ENCODE measurements at regions not wholly inside any gene's neighbourhood (a gene's known extent, or its start where the extent isn't known, plus 50 kb on each side); places are given as distances from the start of the nearest gene placed in this dataset.

GRCh38 chr6:148289153-148289552, 53.5 kb upstream of the SASH1 start:
- Histone ChIP-seq H3K4me2 (ENCODE audit: low read length) (no peak overlapping the region), H3K27ac (ENCODE audit: low read depth, low read length) (no peak overlapping the region), H2AFZ (ENCODE audit: low read depth, low read length) (no peak overlapping the region), H3K4me1 (ENCODE audit: insufficient read depth, low read length) (peaks cover 6% of the 10 kb centered on the region), H3K79me2 (ENCODE audit: insufficient read depth, low read length) (peaks cover 2% of the 10 kb centered on the region), H3K27me3 (ENCODE audit: insufficient read depth, low read length) (no peaks in the 10 kb centered on the region), H4K20me1 (ENCODE audit: insufficient read depth, low read length) (no peaks in the 10 kb centered on the region), H3K9me3 (ENCODE audit: insufficient read depth, low read depth, low read length) (no peaks in the 10 kb centered on the region), H3K9ac (ENCODE audit: low read length) (no peak overlapping the region), H3K4me3 (ENCODE audit: insufficient read depth, low read depth, low read length) (no peak overlapping the region), H3K36me3 (ENCODE audit: insufficient read depth, low read length) (no peaks in the 10 kb centered on the region)
- Mint-ChIP-seq H3K4me1 (ENCODE audit: low read depth, unreplicated experiment) (no peaks in the 10 kb centered on the region), H3K9me3 (ENCODE audit: unreplicated experiment) (no peaks in the 10 kb centered on the region), H3K36me3 (ENCODE audit: low read depth, unreplicated experiment) (no peaks in the 10 kb centered on the region), H3K4me3 (ENCODE audit: unreplicated experiment) (no peak overlapping the region), H3K27ac (ENCODE audit: unreplicated experiment) (no peak overlapping the region), H3K27me3 (ENCODE audit: low read depth, unreplicated experiment) (peaks cover 3% of the 10 kb centered on the region)
- FAIRE-seq (no peak), DNase-seq (ENCODE audit: low read depth) (no peak)
- TF ChIP-seq EZH2 (IDR thresholded peaks at IDR 0.05; ENCODE audit: insufficient read depth, low read length) = no peak
- TF ChIP-seq, protein P1, sequence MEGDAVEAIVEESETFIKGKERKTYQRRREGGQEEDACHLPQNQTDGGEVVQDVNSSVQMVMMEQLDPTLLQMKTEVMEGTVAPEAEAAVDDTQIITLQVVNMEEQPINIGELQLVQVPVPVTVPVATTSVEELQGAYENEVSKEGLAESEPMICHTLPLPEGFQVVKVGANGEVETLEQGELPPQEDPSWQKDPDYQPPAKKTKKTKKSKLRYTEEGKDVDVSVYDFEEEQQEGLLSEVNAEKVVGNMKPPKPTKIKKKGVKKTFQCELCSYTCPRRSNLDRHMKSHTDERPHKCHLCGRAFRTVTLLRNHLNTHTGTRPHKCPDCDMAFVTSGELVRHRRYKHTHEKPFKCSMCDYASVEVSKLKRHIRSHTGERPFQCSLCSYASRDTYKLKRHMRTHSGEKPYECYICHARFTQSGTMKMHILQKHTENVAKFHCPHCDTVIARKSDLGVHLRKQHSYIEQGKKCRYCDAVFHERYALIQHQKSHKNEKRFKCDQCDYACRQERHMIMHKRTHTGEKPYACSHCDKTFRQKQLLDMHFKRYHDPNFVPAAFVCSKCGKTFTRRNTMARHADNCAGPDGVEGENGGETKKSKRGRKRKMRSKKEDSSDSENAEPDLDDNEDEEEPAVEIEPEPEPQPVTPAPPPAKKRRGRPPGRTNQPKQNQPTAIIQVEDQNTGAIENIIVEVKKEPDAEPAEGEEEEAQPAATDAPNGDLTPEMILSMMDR (IDR thresholded peaks at IDR 0.05; ENCODE audit: insufficient read depth, low read depth, low read length) = no peak

- Mint-ChIP-seq H3K27me3 (ENCODE audit: low read depth, unreplicated experiment) (peaks cover 4% of the 10 kb centered on the region), H3K9me3 (ENCODE audit: unreplicated experiment) (no peaks in the 10 kb centered on the region), H3K36me3 (ENCODE audit: low read depth, unreplicated experiment) (no peaks in the 10 kb centered on the region), H3K4me1 (ENCODE audit: low read depth, unreplicated experiment) (no peaks in the 10 kb centered on the region), H3K27ac (ENCODE audit: unreplicated experiment) (no peak overlapping the region), H3K4me3 (ENCODE audit: unreplicated experiment) (no peak overlapping the region)
- H3K4me3 ChIP-seq (ENCODE audit: insufficient read depth, low read depth, low read length) = no peak overlapping the region
- H3K27ac ChIP-seq (ENCODE audit: low read depth, low read length) = no peak overlapping the region
- H4K20me1 ChIP-seq (ENCODE audit: insufficient read depth, low read length) = no peaks in the 10 kb centered on the region
- H3K4me2 ChIP-seq (ENCODE audit: low read length) = no peak overlapping the region
- no peaks in the 10 kb centered on the region for H3K9me3 ChIP-seq (ENCODE audit: insufficient read depth, low read depth, low read length)
- H3K27me3 ChIP-seq (ENCODE audit: insufficient read depth, low read length) = no peaks in the 10 kb centered on the region
- no peak overlapping the region for H2AFZ ChIP-seq (ENCODE audit: low read depth, low read length)
- no peak overlapping the region for H3K9ac ChIP-seq (ENCODE audit: low read length)
- DNase-seq (ENCODE audit: low read depth) (peak; percentile 38), FAIRE-seq (peak; percentile 9)
- peaks cover 2% of the 10 kb centered on the region for H3K79me2 ChIP-seq (ENCODE audit: insufficient read depth, low read length)
- no peaks in the 10 kb centered on the region for H3K36me3 ChIP-seq (ENCODE audit: insufficient read depth, low read length)
- TF ChIP-seq, protein P1 (IDR thresholded peaks at IDR 0.05; ENCODE audit: insufficient read depth, low read depth, low read length) = no peak
- TF ChIP-seq EZH2 (IDR thresholded peaks at IDR 0.05; ENCODE audit: insufficient read depth, low read length) = no peak
- peaks cover 6% of the 10 kb centered on the region for H3K4me1 ChIP-seq (ENCODE audit: insufficient read depth, low read length)
Observed at GRCh38 chr6:148291876-148292275, 50.8 kb upstream of the SASH1 start.

Data from astrocyte (in vitro differentiated cells and primary cell).